GM12864 (cell line): ENCODE measurements at regions not wholly inside any gene's neighbourhood (a gene's known extent, or its start where the extent isn't known, plus 50 kb on each side); places are given as distances from the start of the nearest gene placed in this dataset.

Experiments used
- DNase-seq: peaks from one replicate; pipeline ENCODE4 v3.0.0-alpha.2; 2011; ENCODE audit warnings: low read depth
- H3K4me3 ChIP-seq: 2 replicates; pipeline ENCODE4 v1.5.1; 2011; ENCODE audit warnings: mild to moderate bottlenecking, low read depth, low read length, control low read depth
- TF ChIP-seq, protein P1 (sequence below): IDR thresholded peaks from 2 replicates; pipeline ENCODE4 v1.5.1; 2011; ENCODE audit warnings: low read depth, mild to moderate bottlenecking, moderate library complexity, low read length, control low read depth, inconsistent platforms; ENCODE audit errors: missing control alignments

DNA sequence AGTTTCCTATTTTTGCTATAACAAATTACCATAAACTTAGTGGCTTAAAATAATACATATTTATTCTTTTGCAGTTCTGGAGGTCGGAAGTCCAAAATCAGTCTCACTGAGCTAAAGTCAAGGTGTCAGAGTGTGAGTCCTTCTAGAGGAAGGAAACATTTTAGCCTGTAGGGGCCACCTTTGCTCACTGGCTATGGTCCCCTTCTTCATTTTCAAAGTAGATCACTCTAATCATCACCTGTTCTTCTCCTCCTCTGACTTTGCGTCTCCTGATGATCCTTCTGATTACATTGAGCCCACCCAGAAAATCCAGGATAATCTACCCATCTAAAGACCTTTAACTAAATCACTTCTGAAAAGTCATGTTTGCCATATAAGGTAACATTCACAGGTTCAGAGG lies 534.4 kb upstream of the SALL1 start:
- TF ChIP-seq, protein P1, sequence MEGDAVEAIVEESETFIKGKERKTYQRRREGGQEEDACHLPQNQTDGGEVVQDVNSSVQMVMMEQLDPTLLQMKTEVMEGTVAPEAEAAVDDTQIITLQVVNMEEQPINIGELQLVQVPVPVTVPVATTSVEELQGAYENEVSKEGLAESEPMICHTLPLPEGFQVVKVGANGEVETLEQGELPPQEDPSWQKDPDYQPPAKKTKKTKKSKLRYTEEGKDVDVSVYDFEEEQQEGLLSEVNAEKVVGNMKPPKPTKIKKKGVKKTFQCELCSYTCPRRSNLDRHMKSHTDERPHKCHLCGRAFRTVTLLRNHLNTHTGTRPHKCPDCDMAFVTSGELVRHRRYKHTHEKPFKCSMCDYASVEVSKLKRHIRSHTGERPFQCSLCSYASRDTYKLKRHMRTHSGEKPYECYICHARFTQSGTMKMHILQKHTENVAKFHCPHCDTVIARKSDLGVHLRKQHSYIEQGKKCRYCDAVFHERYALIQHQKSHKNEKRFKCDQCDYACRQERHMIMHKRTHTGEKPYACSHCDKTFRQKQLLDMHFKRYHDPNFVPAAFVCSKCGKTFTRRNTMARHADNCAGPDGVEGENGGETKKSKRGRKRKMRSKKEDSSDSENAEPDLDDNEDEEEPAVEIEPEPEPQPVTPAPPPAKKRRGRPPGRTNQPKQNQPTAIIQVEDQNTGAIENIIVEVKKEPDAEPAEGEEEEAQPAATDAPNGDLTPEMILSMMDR, result no peak
- H3K4me3 ChIP-seq, result no peak overlapping the region
- no peak for DNase-seq

DNA sequence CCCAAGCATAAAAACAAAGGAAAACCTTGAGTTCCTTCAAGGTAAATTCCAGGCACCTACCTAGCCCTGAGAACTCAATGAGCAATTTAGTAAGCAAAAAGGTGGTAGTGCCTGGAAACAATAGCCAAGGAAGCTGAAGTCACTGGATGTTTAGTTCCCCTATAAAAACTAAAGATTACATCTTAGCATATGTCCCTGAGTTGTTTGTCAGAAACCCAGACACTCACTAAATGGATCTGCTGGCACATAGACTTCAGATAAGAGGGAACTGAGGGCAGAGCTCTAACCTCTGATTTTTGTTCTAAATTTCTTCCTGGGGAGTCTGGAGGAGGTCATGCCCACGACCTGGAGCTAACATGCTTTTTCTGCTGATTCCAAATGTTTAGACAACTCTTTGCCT lies 532.8 kb upstream of the SALL1 start:
- TF ChIP-seq, protein P1, result no peak
- no peak overlapping the region for H3K4me3 ChIP-seq
- no peak for DNase-seq

DNA sequence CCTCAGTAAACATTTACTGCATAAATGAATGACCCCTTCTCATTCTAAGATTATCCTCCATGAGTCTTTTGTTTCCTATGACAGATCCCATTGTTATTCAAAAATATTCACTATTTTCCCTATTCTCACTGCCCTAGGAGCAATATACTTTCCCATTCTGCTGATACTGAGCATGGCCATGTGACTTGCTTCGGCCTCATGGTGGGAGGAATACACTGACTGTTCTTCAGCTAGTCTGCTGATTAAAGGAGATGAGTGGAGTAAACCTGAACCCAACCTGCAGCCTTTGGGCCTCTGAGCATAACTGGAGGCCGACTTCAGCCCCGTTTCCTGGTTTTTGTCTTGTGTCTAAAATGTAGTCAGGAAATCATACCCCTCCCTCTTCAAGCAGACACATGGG lies 531.8 kb upstream of the SALL1 start:
- DNase-seq, result no peak
- TF ChIP-seq, protein P1, result no peak
- H3K4me3 ChIP-seq, result no peak overlapping the region

DNA sequence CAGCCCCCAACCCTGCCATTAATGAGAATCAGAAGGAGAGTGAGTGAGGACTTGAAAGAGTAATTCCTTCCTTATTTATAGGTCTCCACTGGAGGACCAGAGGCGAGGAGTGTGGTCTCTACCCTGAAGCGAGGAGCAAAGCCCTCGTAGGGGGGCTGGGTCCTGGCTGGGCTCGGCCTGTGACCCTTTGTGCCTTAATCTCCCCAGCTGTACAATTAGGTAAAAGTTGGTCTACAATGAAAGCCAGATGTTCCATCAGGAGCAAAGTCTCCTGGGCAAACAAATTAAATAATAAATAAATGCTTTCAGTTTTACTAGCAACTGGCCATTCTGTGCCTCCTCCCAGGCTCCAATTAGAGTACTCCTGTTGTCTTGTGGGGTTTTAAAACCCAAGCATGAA lies 523.5 kb upstream of the SALL1 start:
- no peak overlapping the region for H3K4me3 ChIP-seq
- TF ChIP-seq, protein P1, result no peak
- no peak for DNase-seq

DNA sequence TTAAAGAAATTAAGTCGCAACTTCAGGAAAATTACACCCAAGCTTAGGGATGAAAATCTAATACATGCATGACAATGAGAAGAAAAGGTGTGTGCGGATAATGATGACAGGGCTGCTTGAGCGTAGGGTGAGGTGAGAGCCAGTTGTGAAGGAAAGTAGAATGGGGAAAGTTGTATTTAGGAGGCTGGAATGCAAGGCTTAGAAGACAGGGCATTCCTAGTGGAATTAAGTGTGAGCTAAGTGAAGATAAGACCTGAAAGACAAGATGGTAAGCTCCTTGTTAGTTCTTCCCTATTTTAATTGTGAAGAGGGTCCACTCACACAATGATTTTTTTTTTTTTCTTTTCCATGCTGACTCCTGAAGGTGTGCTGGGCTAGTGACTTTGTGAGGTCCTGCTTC lies 519.5 kb upstream of the SALL1 start:
- TF ChIP-seq, protein P1, result no peak
- H3K4me3 ChIP-seq, result no peak overlapping the region
- DNase-seq, result no peak

DNA sequence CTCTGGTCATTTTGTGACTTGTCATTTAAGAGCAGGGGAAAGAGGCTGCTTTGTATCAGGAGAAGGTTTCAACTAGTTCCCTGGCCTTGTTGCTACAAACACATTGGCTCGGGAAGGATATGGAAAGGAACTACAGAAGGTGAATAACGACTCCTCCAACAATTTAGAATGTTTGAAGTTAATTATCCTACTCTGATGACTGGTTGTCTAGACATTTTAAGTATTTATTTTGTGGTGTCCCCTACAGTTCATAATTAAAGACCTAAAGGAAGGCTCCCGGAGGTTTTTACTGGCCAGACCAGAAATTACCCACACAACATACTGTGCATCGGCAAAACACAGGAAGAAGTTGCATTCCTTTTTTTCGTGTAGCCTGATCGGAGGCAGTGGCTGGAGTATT lies 515.8 kb upstream of the SALL1 start:
- TF ChIP-seq, protein P1, result no peak
- DNase-seq, result no peak
- H3K4me3 ChIP-seq, result no peak overlapping the region

DNA sequence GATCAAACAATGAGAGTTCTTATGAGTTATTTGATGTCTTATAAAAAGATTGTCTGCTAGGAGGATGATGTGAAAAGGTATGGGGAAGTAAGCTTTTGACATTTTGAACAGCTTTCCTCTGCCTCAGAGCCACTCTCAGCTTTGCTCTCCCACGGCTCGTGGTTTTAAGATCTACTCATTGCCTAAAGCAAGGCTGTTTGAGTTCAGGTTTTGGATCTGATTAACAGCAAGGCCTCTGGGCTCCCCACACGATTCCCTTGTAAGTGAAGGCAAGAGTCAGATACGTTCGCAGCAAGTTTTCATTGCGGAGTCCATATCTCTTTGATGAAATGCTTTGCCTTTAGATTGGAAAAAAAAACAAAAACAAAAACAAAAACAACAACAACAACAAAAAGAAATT lies 515.0 kb upstream of the SALL1 start:
- TF ChIP-seq, protein P1, result no peak
- no peak overlapping the region for H3K4me3 ChIP-seq
- no peak for DNase-seq
